PFSK-1 (cell line): ENCODE measurements at regions not wholly inside any gene's neighbourhood (a gene's known extent, or its start where the extent isn't known, plus 50 kb on each side); places are given as distances from the start of the nearest gene placed in this dataset.

ENCODE experiments used
- FOXP2 ChIP-seq: optimal IDR thresholded peaks from 2 replicates; pipeline ENCODE3; 2011; ENCODE audit warnings: borderline replicate concordance, control low read depth, inconsistent platforms; ENCODE audit not compliant: insufficient read depth; ENCODE audit errors: extremely low read length, extremely low read depth
- POLR2AphosphoS5 ChIP-seq: IDR thresholded peaks from 2 replicates; pipeline ENCODE4 v1.6.1; 2012; ENCODE audit warnings: low read depth, mild to moderate bottlenecking, control low read depth, low read length, moderate library complexity
- SIN3A ChIP-seq: IDR thresholded peaks from 2 replicates; pipeline ENCODE4 v1.6.1; 2012; ENCODE audit warnings: mild to moderate bottlenecking, low read length, moderate library complexity, borderline replicate concordance; ENCODE audit not compliant: insufficient read depth
- TAF1 ChIP-seq: IDR thresholded peaks from 2 replicates; pipeline ENCODE4 v1.6.1; 2012; ENCODE audit warnings: low read length, control low read depth, borderline replicate concordance; ENCODE audit not compliant: insufficient read depth
- TF ChIP-seq, protein P1 (sequence below), 2 experiments: IDR thresholded peaks; 2 replicates each; pipeline versions ENCODE4 v1.6.1 to v1.8.0; 2011 to 2012; ENCODE audit warnings: low read depth in 2 of 2, low read length in 2 of 2, control low read depth in 1 of 2, inconsistent platforms in 1 of 2, mild to moderate bottlenecking in 1 of 2, moderate library complexity in 1 of 2; ENCODE audit not compliant: insufficient read depth in 1 of 2

GRCh38 chr17:70929226-70929625 is 759.9 kb downstream of the KCNJ2 start:
- no peak for TF ChIP-seq TAF1
- TF ChIP-seq SIN3A = no peak
- TF ChIP-seq, protein P1, sequence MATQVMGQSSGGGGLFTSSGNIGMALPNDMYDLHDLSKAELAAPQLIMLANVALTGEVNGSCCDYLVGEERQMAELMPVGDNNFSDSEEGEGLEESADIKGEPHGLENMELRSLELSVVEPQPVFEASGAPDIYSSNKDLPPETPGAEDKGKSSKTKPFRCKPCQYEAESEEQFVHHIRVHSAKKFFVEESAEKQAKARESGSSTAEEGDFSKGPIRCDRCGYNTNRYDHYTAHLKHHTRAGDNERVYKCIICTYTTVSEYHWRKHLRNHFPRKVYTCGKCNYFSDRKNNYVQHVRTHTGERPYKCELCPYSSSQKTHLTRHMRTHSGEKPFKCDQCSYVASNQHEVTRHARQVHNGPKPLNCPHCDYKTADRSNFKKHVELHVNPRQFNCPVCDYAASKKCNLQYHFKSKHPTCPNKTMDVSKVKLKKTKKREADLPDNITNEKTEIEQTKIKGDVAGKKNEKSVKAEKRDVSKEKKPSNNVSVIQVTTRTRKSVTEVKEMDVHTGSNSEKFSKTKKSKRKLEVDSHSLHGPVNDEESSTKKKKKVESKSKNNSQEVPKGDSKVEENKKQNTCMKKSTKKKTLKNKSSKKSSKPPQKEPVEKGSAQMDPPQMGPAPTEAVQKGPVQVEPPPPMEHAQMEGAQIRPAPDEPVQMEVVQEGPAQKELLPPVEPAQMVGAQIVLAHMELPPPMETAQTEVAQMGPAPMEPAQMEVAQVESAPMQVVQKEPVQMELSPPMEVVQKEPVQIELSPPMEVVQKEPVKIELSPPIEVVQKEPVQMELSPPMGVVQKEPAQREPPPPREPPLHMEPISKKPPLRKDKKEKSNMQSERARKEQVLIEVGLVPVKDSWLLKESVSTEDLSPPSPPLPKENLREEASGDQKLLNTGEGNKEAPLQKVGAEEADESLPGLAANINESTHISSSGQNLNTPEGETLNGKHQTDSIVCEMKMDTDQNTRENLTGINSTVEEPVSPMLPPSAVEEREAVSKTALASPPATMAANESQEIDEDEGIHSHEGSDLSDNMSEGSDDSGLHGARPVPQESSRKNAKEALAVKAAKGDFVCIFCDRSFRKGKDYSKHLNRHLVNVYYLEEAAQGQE (IDR thresholded peaks at IDR 0.05; ENCODE audit: insufficient read depth in 1 of 2, low read depth in 2 of 2, low read length in 2 of 2) = no peak
- no peak for TF ChIP-seq FOXP2
- TF ChIP-seq POLR2AphosphoS5 = no peak

DNA sequence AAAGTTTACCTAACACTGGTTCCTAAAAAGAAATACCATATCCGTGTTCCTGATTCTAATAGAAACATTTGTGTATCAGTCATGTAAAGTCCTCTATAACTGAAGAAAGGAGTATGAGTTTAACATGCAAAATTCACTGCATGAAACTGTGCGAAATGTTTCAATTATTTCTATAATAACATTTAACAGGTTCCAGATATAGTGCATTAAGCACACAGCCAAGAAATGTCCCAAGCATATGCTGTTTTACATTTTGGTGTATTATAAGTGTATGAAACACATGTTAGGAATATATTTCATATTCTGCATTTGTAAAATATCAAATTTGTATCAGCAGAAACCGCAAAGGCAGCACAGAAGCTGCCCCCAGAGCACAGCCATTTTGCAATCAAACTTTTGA is 764.9 kb downstream of the KCNJ2 start:
- TF ChIP-seq TAF1 (no peak), FOXP2 (no peak), POLR2AphosphoS5 (no peak), SIN3A (no peak)
- TF ChIP-seq, protein P1 (IDR thresholded peaks at IDR 0.05; ENCODE audit: insufficient read depth in 1 of 2, low read depth in 2 of 2, low read length in 2 of 2) = no peak

DNA sequence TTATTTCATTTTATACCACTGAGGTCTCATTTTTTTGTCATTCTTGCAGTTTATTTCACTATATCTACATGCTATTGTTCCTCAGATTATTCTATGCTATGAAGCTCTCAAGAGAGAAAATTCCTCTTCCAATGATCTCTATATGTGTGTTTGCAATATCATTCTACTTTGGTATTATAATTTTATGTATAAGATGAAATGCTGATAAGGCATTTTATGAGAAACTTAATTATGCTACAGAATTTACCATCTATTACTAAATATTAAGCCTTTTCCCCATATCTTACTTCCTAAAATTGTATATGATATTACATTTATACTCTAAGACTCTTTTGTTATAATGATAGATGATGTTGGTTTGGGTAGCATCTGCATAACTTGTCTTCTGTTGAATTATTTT is 765.5 kb downstream of the KCNJ2 start:
- TF ChIP-seq SIN3A (no peak), TAF1 (no peak), FOXP2 (no peak), POLR2AphosphoS5 (no peak)
- TF ChIP-seq, protein P1 (IDR thresholded peaks at IDR 0.05; ENCODE audit: insufficient read depth in 1 of 2, low read depth in 2 of 2, low read length in 2 of 2) = no peak

DNA sequence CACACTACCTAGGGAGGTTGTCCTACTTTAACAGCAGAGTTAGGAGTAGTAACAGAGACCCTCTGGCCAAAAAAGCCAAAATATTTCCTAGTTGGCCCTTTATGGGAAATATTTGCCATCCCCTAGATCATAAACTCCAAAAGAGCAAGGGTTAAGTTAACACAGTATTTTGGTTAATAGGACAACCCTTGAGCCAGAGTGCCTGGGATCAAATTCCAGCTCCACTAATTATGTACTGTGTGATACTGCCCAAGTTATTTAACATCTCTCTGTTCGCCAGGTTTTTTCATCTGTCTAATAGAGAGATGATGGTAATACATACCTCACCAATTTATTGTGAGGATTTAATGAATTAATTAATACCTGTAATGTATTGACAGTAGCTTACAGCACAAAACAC is 767.4 kb downstream of the KCNJ2 start:
- no peak for TF ChIP-seq TAF1

- no peak for TF ChIP-seq SIN3A
- TF ChIP-seq TAF1 = no peak
- TF ChIP-seq, protein P1 (IDR thresholded peaks at IDR 0.05; ENCODE audit: insufficient read depth in 1 of 2, low read depth in 2 of 2, low read length in 2 of 2) = no peak
- TF ChIP-seq POLR2AphosphoS5 = no peak
- TF ChIP-seq FOXP2 = no peak
Observed at GRCh38 chr17:70938336-70938735, 769.0 kb downstream of the KCNJ2 start.
